DMS153 (cell line): ENCODE measurements at regions not wholly inside any gene's neighbourhood (a gene's known extent, or its start where the extent isn't known, plus 50 kb on each side); places are given as distances from the start of the nearest gene placed in this dataset.
A peak's percentile ranks its signal among the peaks of the same experiment; 100 is the strongest.

Source experiments
- DNase-seq: peaks from one replicate; lab custom pipeline; 2025; lab: John Stamatoyannopoulos, UW

- no peak for DNase-seq
These were observed 237.0 kb upstream of the SLC14A2 start for GRCh38 chr18:45378308-45378707.

- no peak for DNase-seq
These were observed 236.3 kb upstream of the SLC14A2 start for GRCh38 chr18:45378933-45379332.

GRCh38 chr18:45379903-45380302 is 235.4 kb upstream of the SLC14A2 start:
- DNase-seq: no peak

DNA sequence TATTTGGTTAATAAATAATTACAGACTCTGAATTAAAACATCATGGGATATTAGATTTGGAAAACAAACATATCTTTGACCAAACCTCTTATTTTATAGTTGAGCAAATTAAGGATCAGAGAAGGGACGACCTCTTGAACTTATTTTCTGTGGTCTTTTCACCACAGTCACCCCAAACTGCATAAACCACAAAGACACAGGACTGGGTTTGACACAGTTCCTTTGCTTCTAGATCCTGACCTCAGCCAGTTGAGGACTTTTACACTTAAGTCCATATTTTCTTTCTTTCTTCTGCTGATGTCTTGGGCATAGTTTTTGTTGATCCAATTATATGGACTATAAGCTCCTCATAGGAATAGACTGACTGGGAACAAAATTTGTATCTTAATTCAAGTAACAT is 234.0 kb upstream of the SLC14A2 start:
- no peak for DNase-seq

DNA sequence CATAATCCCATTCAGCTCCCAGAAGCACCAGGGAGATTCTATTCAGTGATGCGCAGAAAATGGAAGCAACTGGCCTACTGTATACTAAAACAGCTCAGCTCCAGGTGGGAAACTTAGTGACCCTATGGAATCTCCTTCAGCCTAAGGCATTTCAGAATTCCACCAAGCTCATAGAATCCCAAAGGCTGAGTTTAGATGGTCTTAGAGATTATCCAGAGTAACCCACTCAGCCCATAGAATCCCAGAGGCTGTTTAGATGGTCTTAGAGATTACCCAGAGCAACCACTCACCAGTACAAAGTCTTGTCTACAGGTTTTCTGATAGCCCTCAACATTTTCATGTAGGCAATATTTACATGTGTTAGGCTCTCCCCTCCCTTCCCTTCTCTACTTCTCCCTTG is 232.0 kb upstream of the SLC14A2 start:
- no peak for DNase-seq

GRCh38 chr18:45384137-45384961 is 230.9 kb upstream of the SLC14A2 start:
- DNase-seq: peak; percentile 26

GRCh38 chr18:45384962-45385315 is 230.3 kb upstream of the SLC14A2 start:
- no peak for DNase-seq

DNA sequence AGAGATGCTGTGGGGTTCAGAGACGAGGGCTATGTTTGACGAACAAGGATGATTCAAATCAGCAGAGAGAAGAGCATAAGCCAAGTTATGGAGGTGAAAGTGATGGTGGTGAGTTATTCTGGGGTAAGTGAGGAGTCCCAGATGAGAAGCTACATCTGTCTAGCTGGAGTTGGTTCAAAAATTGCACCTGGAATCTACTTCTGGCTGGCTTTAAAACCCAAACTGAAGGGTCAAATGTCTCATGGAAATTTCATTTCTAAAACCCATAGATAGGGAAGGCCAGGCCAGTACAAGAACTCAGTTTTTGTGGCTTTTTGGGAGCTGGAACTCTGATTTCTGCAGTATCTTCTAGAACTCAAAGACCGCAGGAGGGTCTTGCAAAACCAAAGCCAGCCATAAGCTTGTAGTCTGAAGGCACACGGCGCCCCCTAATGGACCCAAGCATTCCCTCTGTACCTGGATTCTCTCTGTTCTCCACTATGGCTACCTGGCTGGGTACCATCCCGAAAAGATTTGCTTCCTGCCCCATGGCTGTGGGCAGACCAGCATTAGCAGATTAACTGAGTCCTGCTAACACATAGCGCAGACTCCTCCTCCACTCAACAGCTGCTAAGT is 229.1 kb upstream of the SLC14A2 start:
- DNase-seq: no peak

DNA sequence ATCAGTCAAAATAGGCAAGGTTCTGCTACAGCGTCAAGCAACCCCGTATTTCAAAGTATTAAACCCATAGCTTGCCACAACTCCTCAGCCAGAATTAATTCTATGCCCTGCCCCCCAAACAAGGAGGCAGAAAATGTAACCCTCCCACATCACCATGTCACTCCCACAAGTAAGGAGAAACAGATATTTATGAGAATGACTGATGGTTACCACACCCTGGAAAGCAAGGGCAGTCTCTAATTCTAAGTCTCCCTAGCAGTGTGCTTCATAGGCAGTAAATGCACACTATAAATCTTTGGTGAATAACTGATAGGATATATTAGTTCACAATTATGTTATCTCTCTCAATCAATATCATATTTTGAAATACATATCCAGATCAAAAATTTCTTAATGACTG is 228.0 kb upstream of the SLC14A2 start:
- DNase-seq: no peak

DNA sequence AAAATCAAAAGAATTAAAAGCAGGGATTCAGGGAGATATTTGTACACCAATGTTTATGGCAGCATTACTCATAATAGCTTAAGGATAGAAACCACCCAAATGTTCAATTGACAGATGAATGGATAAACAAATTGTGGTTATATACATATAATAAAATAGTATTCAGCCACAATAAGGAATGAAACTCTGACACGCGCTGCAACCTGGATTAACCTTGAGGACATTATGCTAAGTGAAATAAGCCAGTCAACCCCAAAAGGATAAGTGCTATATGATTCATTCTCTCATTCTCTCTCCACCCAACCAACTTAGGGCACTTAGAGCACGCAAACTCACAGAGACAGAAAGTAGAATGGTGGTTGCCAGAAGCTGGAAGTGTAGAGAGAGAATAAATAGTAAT is 216.8 kb upstream of the SLC14A2 start:
- no peak for DNase-seq

DNA sequence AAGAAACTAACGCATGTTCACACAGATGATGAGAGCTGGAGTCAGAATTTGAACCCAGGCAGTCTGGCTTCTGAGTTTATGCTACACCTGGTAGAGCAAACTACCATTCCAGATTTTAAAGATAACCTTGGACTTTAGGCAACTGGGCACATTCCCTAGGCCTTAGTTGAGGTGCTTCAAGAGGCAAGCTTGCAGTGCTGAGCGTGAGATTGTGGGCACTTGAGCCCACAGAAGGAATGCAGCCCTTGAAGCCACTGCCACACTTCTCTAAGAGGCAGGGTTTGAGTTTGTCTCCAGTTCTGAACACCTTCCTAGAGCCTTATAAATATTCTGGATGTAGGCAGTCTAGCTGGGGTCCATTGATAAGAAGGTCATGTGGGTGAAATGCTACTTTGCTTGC is 216.1 kb upstream of the SLC14A2 start:
- no peak for DNase-seq

DNA sequence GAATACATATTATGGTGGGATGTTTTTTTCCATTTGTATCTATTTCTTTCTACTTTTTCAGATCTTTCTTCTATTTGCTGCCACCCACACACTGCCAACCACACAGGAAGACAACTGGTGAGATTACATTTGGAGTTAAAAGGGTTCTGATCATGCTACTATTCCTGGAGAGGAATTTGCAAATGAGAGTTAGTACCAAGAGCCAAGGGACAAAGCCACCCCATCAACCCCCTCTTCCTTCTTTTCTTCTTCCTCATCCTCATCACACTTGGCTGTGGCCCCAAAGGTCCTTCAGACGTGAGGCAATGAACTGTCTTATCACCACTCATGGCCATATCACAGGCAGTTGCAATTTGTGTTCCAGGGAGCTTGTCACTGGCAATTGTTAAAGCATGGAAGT is 215.6 kb upstream of the SLC14A2 start:
- no peak for DNase-seq

GRCh38 chr18:45402485-45403056 is 212.7 kb upstream of the SLC14A2 start:
- no peak for DNase-seq

GRCh38 chr18:45403341-45404049 is 211.8 kb upstream of the SLC14A2 start:
- no peak for DNase-seq

DNA sequence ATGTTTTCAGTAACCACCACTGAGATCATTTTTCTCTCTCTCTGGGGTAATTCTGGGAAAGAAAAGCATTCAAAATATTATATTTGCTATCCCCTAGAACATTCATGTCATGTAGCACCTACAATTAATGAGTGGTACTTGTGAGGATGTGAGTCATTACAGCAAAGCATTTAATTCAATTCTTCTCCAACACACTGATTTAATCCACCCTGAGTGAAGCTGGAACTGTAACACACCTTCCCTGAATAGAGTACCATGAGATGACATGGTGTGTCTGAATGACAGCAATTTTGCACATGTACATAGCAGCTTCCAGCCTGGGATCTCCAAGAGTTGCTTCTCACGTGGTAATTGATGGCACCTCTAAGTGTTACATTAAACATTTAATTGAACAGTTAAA is 207.1 kb upstream of the SLC14A2 start:
- no peak for DNase-seq

DNA sequence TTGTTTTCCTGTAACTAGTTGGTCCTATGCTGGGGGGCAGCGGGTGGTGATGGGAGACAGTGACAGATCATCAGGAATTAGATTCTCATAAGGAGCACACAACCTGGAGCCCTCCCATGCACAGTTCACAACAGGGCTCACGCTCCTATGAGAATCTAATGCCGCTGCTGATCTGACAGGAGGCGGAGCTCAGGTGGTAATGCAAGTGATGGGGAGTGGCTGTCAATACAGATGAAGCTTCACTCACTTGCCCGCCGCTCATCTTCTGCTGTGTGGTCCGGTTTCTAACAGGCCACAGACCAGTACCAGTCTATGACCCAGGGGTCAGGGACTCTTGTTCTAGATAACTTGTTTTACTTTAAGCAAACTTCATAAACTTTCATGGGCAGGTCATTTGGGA is 205.3 kb upstream of the SLC14A2 start:
- DNase-seq: no peak

DNA sequence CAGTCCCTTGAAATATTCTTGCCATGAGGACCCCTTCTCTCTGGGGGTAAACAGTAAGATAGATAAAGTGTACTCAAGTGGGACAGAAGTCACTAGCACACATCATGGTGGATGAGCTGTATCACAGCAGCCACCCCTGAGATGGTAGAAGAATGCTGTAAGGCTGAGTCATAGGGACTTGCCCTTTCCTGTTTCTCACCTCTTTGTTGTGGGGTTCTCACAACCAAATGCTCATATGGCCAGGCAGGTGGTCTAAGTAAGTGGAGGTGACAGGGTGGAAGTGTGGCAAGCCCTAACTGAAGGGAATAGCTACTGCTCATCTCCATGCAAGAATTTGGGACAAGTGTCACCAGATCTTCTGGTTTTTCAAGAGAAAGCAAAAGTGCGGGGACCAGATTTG is 202.7 kb upstream of the SLC14A2 start:
- no peak for DNase-seq

DNA sequence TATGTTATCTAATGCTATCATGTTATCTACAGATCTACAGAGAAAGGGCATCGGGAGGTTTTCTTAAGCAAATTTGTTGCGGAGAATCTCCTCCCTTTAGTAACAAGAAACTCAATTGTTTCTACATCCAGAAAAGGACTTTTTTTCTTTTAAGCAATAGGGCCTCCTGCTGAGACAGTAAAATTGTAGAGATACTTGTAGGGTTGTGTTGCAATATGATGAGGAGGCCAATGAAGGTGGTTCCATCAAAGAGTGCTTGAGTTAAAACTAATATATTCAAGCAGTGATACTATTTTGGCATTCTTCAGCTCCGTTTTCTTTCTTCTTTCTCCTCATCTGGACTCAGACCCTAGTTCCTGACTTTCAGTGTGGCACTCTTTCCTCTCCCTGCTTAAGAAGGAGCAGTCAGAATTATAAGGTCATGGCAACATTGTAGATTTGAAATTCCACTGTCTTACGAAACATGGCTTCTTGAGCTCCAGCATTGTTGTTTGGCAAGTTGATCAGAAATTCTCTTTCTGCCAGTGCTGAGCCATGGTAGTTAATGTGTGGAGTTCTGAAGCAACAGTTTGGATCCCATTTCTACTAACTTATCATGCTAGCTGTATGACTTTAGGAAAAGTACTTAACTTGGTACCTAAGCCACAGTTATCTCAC is 202.0 kb upstream of the SLC14A2 start:
- no peak for DNase-seq

DNA sequence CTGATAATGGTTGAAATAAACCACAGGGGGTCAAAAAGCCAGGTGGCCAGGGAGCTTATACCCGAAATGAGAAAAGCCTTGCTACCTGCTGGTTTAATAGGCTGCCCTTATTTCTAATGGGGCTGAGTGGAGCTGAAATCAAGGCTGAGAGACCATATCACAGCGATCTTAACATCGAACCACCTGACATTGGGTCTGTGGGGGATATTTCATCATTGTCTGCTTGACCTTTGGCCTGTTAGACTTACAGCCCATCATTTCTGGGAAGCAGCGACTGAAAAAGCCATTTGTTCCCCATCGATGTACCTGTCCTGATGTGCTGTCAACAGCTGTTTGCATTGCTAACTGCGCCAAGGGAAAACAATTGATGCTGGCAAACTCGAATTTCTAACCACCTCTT is 199.7 kb upstream of the SLC14A2 start:
- DNase-seq: peak; percentile 78

- DNase-seq: peak; percentile 91
These were observed 199.1 kb upstream of the SLC14A2 start for GRCh38 chr18:45416168-45416567.

- no peak for DNase-seq
These were observed 197.9 kb upstream of the SLC14A2 start for GRCh38 chr18:45417392-45417791.

GRCh38 chr18:45423659-45424058 is 191.6 kb upstream of the SLC14A2 start:
- peak; percentile 90 for DNase-seq
